ENCODE measurements at regions not wholly inside any gene's neighbourhood (a gene's known extent, or its start where the extent isn't known, plus 50 kb on each side); places are given as distances from the start of the nearest gene placed in this dataset.

DNA sequence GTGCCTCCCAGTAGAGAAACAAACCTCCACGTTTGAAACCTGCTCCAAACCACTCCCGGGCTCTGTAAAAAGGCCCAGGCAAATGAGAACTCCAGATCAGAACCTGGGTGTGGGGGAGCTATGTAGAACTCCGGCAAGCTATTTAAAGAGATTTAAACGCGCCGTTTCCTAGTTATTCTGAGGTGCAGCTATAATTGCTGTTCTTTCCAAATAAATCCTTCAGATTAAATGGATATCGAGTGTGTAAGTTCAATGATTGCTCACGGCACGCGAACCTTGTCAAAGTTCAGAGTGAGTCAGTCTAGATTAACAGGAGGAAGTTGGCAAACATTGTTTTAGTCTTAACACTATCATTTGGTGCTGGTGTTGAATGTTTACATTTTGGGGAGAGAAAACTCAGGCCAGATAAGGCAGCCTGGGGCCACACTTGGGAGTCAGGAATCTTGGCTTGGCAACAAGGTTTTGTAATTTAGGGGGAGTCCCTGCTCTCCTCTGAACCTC is 92.9 kb upstream of the SALL1 start (continued):
- TF ChIP-seq ZNF512 (CRISPR knock-in tag; IDR thresholded peaks at IDR 0.05) (no peak), FOXA1 (IDR thresholded peaks at IDR 0.05) (no peak), FOXA1 (CRISPR knock-in tag; IDR thresholded peaks at IDR 0.05) (peak; percentile 86), ZNF619 (CRISPR knock-in tag; IDR thresholded peaks at IDR 0.05) (no peak), BATF2 (CRISPR knock-in tag; IDR thresholded peaks at IDR 0.05) (no peak), ZNF547 (CRISPR knock-in tag; IDR thresholded peaks at IDR 0.05) (no peak), GZF1 (CRISPR knock-in tag; IDR thresholded peaks at IDR 0.05) (no peak), PTBP1 (IDR thresholded peaks at IDR 0.05; ENCODE audit: low read depth, low read length, poor library complexity, severe bottlenecking) (no peak), MIER3 (CRISPR knock-in tag; IDR thresholded peaks at IDR 0.05; ENCODE audit: borderline replicate concordance) (0 out of 2 replicates have a peak, but pooled peaks have one; percentile 33), ZNF530 (CRISPR knock-in tag; IDR thresholded peaks at IDR 0.05; ENCODE audit: low read depth) (no peak), RARA (CRISPR knock-in tag; IDR thresholded peaks at IDR 0.05) (peak; percentile 71), EHMT2 (IDR thresholded peaks at IDR 0.05; ENCODE audit: borderline replicate concordance, low read depth, low read length) (no peak), ZNF782 (CRISPR knock-in tag; IDR thresholded peaks at IDR 0.05; ENCODE audit: borderline replicate concordance) (no peak), TEAD2 (CRISPR knock-in tag; IDR thresholded peaks at IDR 0.05) (no peak), IRF9 (CRISPR knock-in tag; IDR thresholded peaks at IDR 0.05; ENCODE audit: borderline replicate concordance) (no peak), ZNF746 (CRISPR knock-in tag; IDR thresholded peaks at IDR 0.05) (no peak), MED1 (CRISPR knock-in tag; IDR thresholded peaks at IDR 0.05) (peak; percentile 73)
- TF ChIP-seq, protein P1, sequence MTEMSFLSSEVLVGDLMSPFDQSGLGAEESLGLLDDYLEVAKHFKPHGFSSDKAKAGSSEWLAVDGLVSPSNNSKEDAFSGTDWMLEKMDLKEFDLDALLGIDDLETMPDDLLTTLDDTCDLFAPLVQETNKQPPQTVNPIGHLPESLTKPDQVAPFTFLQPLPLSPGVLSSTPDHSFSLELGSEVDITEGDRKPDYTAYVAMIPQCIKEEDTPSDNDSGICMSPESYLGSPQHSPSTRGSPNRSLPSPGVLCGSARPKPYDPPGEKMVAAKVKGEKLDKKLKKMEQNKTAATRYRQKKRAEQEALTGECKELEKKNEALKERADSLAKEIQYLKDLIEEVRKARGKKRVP (CRISPR knock-in tag; IDR thresholded peaks at IDR 0.05) = no peak
- TF ChIP-seq, protein P2, sequence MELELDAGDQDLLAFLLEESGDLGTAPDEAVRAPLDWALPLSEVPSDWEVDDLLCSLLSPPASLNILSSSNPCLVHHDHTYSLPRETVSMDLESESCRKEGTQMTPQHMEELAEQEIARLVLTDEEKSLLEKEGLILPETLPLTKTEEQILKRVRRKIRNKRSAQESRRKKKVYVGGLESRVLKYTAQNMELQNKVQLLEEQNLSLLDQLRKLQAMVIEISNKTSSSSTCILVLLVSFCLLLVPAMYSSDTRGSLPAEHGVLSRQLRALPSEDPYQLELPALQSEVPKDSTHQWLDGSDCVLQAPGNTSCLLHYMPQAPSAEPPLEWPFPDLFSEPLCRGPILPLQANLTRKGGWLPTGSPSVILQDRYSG (CRISPR knock-in tag; IDR thresholded peaks at IDR 0.05) = no peak
- TF ChIP-seq, protein P3, sequence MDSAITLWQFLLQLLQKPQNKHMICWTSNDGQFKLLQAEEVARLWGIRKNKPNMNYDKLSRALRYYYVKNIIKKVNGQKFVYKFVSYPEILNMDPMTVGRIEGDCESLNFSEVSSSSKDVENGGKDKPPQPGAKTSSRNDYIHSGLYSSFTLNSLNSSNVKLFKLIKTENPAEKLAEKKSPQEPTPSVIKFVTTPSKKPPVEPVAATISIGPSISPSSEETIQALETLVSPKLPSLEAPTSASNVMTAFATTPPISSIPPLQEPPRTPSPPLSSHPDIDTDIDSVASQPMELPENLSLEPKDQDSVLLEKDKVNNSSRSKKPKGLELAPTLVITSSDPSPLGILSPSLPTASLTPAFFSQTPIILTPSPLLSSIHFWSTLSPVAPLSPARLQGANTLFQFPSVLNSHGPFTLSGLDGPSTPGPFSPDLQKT (CRISPR knock-in tag; IDR thresholded peaks at IDR 0.05; ENCODE audit: borderline replicate concordance) = no peak
- TF ChIP-seq, protein P4, sequence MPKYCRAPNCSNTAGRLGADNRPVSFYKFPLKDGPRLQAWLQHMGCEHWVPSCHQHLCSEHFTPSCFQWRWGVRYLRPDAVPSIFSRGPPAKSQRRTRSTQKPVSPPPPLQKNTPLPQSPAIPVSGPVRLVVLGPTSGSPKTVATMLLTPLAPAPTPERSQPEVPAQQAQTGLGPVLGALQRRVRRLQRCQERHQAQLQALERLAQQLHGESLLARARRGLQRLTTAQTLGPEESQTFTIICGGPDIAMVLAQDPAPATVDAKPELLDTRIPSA (CRISPR knock-in tag; IDR thresholded peaks at IDR 0.05; ENCODE audit: borderline replicate concordance) = no peak
- TF ChIP-seq, protein P5, sequence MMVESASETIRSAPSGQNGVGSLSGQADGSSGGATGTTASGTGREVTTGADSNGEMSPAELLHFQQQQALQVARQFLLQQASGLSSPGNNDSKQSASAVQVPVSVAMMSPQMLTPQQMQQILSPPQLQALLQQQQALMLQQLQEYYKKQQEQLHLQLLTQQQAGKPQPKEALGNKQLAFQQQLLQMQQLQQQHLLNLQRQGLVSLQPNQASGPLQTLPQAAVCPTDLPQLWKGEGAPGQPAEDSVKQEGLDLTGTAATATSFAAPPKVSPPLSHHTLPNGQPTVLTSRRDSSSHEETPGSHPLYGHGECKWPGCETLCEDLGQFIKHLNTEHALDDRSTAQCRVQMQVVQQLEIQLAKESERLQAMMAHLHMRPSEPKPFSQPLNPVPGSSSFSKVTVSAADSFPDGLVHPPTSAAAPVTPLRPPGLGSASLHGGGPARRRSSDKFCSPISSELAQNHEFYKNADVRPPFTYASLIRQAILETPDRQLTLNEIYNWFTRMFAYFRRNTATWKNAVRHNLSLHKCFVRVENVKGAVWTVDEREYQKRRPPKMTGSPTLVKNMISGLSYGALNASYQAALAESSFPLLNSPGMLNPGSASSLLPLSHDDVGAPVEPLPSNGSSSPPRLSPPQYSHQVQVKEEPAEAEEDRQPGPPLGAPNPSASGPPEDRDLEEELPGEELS (CRISPR knock-in tag; IDR thresholded peaks at IDR 0.05) = peak; percentile 91
